Testis (tissue), 2 donors: ENCODE measurements at regions not wholly inside any gene's neighbourhood (a gene's known extent, or its start where the extent isn't known, plus 50 kb on each side); places are given as distances from the start of the nearest gene placed in this dataset.

Experiments
- CTCF ChIP-seq, 3 experiments: fragments of 450-650 bp in 2 of 3; fragments of 200-600 bp in 1 of 3; sonication (generic) in 1 of 3; IDR thresholded peaks; one replicate each; pipeline ENCODE4 v1.5.1; 2016 to 2019; ENCODE audit warnings: antibody characterized with exemption in 3 of 3, mild to moderate bottlenecking in 2 of 3, moderate library complexity in 1 of 3
- POLR2A ChIP-seq: fragments of 450-650 bp; IDR thresholded peaks from one replicate; pipeline ENCODE4 v1.6.1; 2017; ENCODE audit warnings: antibody characterized with exemption, mild to moderate bottlenecking, moderate library complexity

DNA sequence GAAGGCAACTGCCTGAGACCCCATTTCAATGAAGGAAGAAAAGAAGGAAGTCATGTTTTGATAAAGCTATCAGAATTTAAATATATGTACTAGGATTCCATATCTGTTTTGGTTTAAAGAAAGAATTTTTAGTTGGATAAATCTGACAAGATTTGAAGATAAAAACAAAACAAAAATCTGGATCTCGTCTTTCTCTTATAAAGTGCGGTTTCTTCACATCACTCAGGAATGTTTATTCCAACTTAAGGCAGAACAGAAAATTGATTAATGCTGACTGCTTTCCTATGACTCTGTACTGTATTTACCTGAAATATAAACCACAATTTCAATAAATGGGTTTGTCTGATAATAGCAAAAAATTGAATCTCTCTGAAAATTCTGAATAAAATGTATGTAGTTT is 439.7 kb downstream of the RFPL4B start:
- no peak for TF ChIP-seq CTCF (IDR thresholded peaks at IDR 0.05)
- no peak for TF ChIP-seq POLR2A
